ENCODE measurements at regions not wholly inside any gene's neighbourhood (a gene's known extent, or its start where the extent isn't known, plus 50 kb on each side); places are given as distances from the start of the nearest gene placed in this dataset.

DNA sequence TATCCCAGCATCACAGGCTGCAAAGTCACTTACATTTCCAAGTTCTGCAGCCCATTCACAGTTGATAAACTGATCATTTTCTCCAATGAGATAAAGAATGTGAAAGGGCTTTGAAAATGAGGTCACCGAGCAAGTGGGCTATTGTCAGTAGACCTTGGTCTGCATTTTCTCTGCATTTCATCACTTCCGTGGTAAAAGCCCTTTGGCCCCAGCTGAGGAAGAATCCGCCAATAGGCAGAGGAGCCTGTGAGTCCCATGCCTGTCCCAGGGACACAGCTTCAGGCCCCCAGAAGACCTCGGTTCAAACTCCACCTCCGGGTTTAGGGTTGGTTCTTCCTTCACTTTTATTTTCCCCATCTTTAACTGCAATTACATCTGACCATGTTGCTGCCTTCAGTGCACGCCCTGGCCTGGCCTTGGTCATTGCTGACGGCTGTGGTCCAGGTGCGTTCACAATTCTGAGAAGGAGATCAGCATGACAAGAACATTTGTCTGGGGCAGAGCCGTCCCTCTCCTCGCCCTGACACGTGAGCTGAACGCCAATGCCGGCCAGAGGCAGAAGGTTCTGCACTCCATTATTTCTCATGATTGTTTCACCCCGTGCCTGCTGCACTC, 292.5 kb downstream of the TCERG1L start:
- DNase-seq (ENCODE audit: low spot score) = no peak
- TF ChIP-seq, protein P1, sequence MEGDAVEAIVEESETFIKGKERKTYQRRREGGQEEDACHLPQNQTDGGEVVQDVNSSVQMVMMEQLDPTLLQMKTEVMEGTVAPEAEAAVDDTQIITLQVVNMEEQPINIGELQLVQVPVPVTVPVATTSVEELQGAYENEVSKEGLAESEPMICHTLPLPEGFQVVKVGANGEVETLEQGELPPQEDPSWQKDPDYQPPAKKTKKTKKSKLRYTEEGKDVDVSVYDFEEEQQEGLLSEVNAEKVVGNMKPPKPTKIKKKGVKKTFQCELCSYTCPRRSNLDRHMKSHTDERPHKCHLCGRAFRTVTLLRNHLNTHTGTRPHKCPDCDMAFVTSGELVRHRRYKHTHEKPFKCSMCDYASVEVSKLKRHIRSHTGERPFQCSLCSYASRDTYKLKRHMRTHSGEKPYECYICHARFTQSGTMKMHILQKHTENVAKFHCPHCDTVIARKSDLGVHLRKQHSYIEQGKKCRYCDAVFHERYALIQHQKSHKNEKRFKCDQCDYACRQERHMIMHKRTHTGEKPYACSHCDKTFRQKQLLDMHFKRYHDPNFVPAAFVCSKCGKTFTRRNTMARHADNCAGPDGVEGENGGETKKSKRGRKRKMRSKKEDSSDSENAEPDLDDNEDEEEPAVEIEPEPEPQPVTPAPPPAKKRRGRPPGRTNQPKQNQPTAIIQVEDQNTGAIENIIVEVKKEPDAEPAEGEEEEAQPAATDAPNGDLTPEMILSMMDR (IDR thresholded peaks at IDR 0.05) = no peak
- no peak for ATAC-seq (ENCODE audit: low FRiP score)

DNA sequence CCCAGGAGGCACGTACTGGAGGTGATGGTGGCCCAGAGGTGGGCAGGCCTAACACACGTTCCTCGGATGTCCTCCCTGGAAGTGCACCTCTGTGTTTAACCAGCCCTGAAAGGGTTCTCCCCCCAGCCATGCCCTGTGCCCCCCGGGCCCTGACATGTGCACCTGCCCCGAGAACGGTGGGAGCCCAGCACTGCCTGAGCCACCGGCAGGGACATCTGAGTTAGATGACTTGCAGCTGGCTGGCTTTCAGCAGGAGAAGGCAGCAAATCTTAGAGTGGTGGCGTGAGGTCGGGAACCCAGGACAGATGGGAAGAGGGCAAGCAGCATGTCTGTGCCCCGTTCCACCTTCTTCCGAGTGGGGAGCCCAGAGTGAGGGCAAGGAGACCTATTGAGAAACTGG, 291.8 kb downstream of the TCERG1L start:
- DNase-seq (ENCODE audit: low spot score) (no peak), ATAC-seq (ENCODE audit: low FRiP score) (no peak)
- TF ChIP-seq, protein P1 (IDR thresholded peaks at IDR 0.05) = no peak

DNA sequence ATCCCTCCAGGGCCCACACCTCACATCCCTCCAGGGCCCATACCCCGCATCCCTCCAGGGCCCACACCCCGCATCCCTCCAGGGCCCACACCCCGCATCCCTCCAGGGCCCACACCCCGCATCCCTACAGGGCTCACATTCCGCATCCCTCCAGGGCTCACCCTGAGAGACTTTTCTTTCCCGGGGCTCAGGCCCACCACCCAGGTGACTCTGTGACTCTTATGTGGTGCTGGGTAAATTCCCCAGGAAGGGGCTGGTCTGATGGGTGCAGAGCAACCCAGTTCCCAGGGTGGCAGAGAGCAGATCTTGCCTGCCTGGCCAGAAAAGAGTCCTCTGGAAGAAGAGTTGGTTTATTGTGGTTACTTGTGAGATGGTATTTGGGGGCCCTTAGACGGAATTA, 290.7 kb downstream of the TCERG1L start:
- TF ChIP-seq, protein P1 (IDR thresholded peaks at IDR 0.05) = no peak
- ATAC-seq (ENCODE audit: low FRiP score) (no peak), DNase-seq (ENCODE audit: low spot score) (no peak)

DNA sequence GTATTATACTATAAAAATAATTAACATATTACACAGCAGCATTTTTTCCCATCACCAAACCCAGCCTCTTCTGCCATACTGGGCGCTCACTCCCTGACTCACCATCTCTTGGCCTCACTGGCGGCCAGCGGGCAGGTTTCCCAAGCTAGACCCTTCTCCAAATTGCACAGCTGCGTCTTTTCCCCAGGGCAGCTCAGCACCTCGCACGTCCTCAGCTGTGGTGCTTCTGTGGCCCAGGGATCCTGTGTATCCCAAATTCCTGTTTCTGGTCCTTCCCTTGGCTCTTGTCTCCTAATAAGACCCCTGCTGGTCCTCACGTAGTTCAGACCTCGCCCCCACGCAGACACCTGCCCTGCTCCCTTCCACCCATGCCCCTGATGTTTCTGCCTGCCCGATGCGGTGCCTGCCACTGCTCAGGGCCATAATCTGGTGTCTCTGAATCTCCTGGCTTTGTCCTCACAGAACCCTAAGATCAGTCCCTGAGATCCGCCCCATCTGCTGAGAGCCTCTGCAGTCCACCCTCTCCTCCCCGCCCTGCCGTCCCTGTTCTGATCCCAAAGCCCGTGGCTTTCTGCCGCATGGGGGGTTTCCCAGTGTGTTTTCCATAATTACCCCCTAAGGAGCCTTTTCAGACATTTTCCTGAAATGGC, 290.1 kb downstream of the TCERG1L start:
- ATAC-seq (ENCODE audit: low FRiP score) = no peak
- DNase-seq (ENCODE audit: low spot score) = no peak
- TF ChIP-seq, protein P1 (IDR thresholded peaks at IDR 0.05) = no peak

DNA sequence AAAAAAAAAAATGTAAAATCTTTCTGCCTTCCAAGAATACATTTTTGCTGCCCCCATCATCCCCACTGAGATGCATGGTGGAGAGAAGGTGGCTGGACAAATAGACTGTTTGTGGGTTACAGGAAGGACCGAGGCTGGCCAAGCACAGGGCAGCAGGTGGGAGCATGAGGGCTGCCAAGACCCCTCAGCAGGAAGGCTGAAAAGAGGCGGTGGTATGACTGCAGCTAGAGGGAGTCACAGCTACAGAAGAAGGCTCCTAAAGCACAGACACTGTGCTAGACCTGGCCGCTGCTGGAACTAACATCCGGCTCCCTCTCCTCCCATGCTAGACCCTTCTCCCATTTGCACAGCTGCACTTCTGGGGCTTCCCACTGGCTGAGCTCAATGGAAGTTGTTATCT, 289.6 kb downstream of the TCERG1L start:
- DNase-seq (ENCODE audit: low spot score) = no peak
- no peak for ATAC-seq (ENCODE audit: low FRiP score)
- TF ChIP-seq, protein P1 (IDR thresholded peaks at IDR 0.05) = no peak

DNA sequence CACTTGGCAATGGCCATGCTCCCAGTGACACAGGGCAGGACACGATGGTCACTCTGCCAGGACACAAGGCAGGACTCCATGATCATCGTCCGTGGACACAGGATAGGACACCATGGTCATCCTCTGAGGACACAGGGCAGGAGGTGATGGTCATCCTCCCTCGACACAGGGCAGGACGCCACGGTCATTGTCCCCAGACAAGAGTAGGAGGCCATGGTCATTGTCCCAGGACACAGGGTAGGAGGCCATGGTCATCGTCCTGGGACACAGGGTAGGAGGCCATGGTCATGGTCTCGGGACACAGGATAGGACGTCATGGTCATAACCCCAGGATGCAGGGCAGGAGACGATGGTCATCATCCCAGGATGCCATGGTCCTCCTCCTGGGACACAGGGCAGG, 289.2 kb downstream of the TCERG1L start:
- no peak for ATAC-seq (ENCODE audit: low FRiP score)
- no peak for DNase-seq (ENCODE audit: low spot score)

More for the DNA sequence above, 289.2 kb downstream of the TCERG1L start:
- TF ChIP-seq, protein P1 (IDR thresholded peaks at IDR 0.05) = no peak
